ENCODE measurements at regions not wholly inside any gene's neighbourhood (a gene's known extent, or its start where the extent isn't known, plus 50 kb on each side); places are given as distances from the start of the nearest gene placed in this dataset.

GRCh38 chr4:117968606-117969005 is 65.7 kb upstream of the NDST3 start:
- no peak for DNase-seq

- DNase-seq: no peak
These were observed 62.9 kb upstream of the NDST3 start for GRCh38 chr4:117971403-117971802.

GRCh38 chr4:117983541-117984365 is 50.5 kb upstream of the NDST3 start:
- no peak for DNase-seq

- no peak for DNase-seq
These were observed 50.0 kb upstream of the NDST3 start for GRCh38 chr4:117984366-117984680.

Data from NCI-H524 treated with DMSO at 0.1 percent for 48 hours (cell line).